KG1 (cell line): ENCODE measurements at regions not wholly inside any gene's neighbourhood (a gene's known extent, or its start where the extent isn't known, plus 50 kb on each side); places are given as distances from the start of the nearest gene placed in this dataset.

Source experiments
- DNase-seq: peaks from one replicate; lab custom pipeline; 2025; lab: John Stamatoyannopoulos, UW

- no peak for DNase-seq
These were observed 240.4 kb upstream of the PGRMC2 start for GRCh38 chr4:128527946-128528576.

GRCh38 chr4:128527351-128527750 is 239.7 kb upstream of the PGRMC2 start:
- DNase-seq: no peak

GRCh38 chr4:128525992-128526630 is 238.5 kb upstream of the PGRMC2 start:
- DNase-seq: no peak

GRCh38 chr4:128525387-128525786 is 237.8 kb upstream of the PGRMC2 start:
- DNase-seq: no peak

- DNase-seq: no peak
These were observed 236.7 kb upstream of the PGRMC2 start for GRCh38 chr4:128524311-128524710.

GRCh38 chr4:128521648-128522111 is 234.1 kb upstream of the PGRMC2 start:
- no peak for DNase-seq

- DNase-seq: no peak
These were observed 233.5 kb upstream of the PGRMC2 start for GRCh38 chr4:128521156-128521555.

- DNase-seq: no peak
These were observed 231.7 kb upstream of the PGRMC2 start for GRCh38 chr4:128519163-128519830.

- DNase-seq: no peak
These were observed 230.3 kb upstream of the PGRMC2 start for GRCh38 chr4:128517739-128518510.

GRCh38 chr4:128517096-128517738 is 229.6 kb upstream of the PGRMC2 start:
- DNase-seq: no peak

GRCh38 chr4:128516301-128516969 is 228.8 kb upstream of the PGRMC2 start:
- DNase-seq: no peak

GRCh38 chr4:128513664-128514484 is 226.3 kb upstream of the PGRMC2 start:
- no peak for DNase-seq

GRCh38 chr4:128512767-128513322 is 225.2 kb upstream of the PGRMC2 start:
- no peak for DNase-seq

GRCh38 chr4:128512161-128512560 is 224.5 kb upstream of the PGRMC2 start:
- no peak for DNase-seq

GRCh38 chr4:128510850-128511249 is 223.2 kb upstream of the PGRMC2 start:
- no peak for DNase-seq

GRCh38 chr4:128502818-128503527 is 215.4 kb upstream of the PGRMC2 start:
- no peak for DNase-seq

- DNase-seq: no peak
These were observed 213.6 kb upstream of the PGRMC2 start for GRCh38 chr4:128501239-128501638.

GRCh38 chr4:128488055-128488705 is 200.6 kb upstream of the PGRMC2 start:
- DNase-seq: no peak

- no peak for DNase-seq
These were observed 197.3 kb upstream of the PGRMC2 start for GRCh38 chr4:128484896-128485295.
